GM13977 (cell line): ENCODE measurements at regions not wholly inside any gene's neighbourhood (a gene's known extent, or its start where the extent isn't known, plus 50 kb on each side); places are given as distances from the start of the nearest gene placed in this dataset.

Source experiments
- DNase-seq: peaks from one replicate; pipeline ENCODE4 v3.0.0; 2012; ENCODE audit warnings: low spot score
- in situ Hi-C: fragments of 300-500 bp; cut with MboI; formaldehyde crosslinking; loops from one replicate; pipeline ENCODE4 v1.12.0; 2022; ENCODE audit warnings: low sequenced_read_pairs, low pct_unique_long_range_greater_than_20kb, mixed read lengths, inconsistent platforms; ENCODE audit not compliant: unreplicated experiment
- TF ChIP-seq, protein P1 (sequence below): IDR thresholded peaks from 2 replicates; pipeline ENCODE4 v1.5.1; 2012; ENCODE audit warnings: mild to moderate bottlenecking, control low read depth; ENCODE audit not compliant: insufficient read depth; ENCODE audit errors: extremely low read depth, missing control alignments

DNA sequence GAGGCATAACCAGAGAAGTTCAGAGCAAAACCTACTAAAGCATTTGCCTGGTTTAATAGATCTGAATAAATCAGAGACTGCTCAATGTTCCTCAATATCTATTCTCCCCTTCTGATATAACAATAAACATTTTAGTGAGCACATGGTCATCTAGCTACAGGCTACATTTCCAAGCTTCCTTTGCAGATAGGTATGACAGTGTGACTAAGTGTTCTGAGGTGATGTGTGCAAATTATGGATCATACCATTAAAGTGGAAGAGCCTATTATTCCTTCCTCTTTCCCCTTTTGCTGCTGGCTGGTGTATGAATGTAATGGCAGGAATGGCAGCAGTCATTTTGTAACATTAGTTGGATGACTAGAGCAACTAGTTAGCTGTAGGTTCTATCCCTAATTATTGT lies 285.8 kb upstream of the RASA1 start:
- in situ Hi-C loops: no loop called here
- no peak for DNase-seq
- TF ChIP-seq, protein P1, sequence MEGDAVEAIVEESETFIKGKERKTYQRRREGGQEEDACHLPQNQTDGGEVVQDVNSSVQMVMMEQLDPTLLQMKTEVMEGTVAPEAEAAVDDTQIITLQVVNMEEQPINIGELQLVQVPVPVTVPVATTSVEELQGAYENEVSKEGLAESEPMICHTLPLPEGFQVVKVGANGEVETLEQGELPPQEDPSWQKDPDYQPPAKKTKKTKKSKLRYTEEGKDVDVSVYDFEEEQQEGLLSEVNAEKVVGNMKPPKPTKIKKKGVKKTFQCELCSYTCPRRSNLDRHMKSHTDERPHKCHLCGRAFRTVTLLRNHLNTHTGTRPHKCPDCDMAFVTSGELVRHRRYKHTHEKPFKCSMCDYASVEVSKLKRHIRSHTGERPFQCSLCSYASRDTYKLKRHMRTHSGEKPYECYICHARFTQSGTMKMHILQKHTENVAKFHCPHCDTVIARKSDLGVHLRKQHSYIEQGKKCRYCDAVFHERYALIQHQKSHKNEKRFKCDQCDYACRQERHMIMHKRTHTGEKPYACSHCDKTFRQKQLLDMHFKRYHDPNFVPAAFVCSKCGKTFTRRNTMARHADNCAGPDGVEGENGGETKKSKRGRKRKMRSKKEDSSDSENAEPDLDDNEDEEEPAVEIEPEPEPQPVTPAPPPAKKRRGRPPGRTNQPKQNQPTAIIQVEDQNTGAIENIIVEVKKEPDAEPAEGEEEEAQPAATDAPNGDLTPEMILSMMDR: no peak

DNA sequence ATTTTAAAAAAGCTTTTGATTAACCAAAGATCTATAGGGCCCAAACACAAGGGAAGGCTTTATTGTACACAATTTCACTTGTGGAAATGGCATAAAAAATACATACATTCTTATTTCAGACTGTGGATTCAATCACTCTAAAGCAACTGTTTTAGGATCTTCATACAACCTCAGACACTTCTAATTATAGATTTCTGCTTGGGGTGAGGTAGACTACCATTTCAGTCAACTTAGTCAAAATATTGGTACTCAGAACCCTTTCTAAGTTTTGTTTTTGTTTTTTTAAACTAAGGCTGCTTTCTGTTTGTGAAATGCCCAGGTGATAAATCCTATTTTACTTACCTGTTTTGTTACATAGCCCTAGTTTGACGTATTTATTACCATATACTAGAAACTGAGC lies 284.5 kb upstream of the RASA1 start:
- TF ChIP-seq, protein P1: no peak
- no peak for DNase-seq
- in situ Hi-C loops: no loop called here

DNA sequence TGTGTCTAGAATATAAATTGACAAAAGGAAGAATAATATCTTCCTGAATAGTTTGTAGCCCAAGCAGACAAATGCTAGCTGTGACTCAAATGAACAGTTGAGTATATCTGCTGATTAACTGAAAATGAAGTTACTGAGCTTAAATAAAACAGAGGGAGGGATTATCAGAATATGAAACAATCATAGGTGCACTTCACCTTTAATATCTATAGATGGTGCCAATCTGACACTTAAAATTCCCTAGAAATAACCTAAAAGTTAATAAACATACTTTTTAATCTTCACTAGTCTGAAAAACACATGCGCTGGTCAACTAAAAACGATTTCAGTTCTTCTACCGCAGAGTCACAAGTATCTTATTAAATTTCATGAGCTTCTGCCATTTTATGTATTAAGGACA lies 280.8 kb upstream of the RASA1 start:
- DNase-seq: no peak
- in situ Hi-C loops: no loop called here
- TF ChIP-seq, protein P1: no peak

DNA sequence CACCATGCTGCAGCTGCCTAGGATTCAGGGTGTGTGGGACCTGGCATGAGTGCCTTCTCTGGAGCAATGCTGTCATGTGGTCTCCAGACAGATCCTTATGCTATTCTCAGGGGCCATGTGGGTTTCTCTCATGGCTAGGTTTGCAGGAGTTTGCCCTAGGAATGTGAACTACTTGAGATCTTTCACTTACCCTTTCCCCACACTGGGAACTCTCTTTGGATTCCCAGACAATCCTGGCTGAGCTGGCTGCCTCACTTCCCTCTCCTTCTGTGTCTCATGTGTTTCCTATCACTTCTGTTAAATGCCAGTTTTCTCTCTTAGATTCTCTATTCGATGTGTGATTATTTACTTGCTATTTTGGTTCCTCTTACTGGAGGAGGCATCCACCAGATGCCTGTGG lies 270.2 kb upstream of the RASA1 start:
- in situ Hi-C loops: no loop called here
- TF ChIP-seq, protein P1: no peak
- DNase-seq: no peak

DNA sequence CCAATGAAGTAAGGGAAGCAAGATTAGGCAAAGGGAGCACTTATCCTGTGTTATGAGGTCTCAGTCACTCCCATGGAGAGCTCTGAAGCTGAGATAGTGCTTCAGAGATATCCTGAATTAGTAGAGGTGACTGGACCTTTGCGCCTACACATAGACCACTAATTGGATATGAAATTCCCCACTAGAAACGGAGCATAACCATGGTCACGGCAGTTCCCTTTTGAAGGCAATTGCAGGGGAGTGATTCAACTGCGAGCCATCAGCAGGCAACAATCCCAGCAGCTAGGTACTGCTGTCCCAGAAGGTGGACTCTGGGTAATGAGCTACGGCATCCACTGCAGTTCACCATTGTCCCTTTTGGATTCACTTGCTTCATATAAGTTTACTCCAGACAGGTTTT lies 267.7 kb upstream of the RASA1 start:
- in situ Hi-C loops: no loop called here
- DNase-seq: no peak
- TF ChIP-seq, protein P1: no peak

DNA sequence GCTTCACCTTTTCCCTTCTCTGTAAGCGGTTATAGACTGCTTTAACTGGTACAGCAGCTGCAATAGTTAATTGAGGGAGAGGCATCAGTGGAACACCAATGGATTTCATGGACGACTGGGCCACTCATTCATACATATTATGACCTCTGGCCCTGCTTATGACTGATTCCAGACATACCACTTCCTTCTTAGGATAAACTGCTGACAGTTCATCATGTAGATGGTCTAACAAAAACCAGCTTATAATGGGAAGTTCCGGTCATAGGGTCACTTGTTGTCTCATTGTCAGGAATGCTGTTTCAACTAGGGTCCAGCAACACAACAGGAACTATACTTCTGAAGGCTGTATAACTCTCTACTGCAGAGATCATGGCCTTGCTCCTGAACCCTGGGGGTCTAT lies 265.2 kb upstream of the RASA1 start:
- TF ChIP-seq, protein P1: no peak
- no peak for DNase-seq
- in situ Hi-C loops: no loop called here

DNA sequence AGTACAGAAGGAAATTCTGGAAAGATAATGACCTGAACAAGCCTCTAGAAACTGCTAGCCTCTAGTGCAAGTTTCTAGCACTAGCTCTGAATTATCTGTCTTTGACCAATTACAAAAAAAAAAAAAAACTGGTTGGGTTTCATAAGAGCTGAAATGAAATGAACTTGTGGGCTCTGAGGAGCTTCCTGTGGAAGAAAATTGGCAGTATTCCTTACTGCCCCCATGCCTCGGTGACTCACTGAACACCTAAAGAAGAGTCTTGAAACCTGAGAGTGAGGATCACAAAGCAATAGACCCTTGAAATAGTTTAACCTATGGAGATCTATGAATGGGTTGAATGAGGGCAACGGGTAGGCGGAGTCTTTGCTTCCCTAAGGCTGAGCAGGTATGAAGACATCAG lies 263.6 kb upstream of the RASA1 start:
- TF ChIP-seq, protein P1: no peak
- no peak for DNase-seq

More for the DNA sequence above, 263.6 kb upstream of the RASA1 start:
- in situ Hi-C loops: no loop called here
